Stimulated activated CD4-positive, alpha-beta T cell treated with anti-CD3 and anti-CD28 coated beads, Interleukin-2, amount 100 ng/mL, for 48 hours (primary cell): ENCODE measurements at regions not wholly inside any gene's neighbourhood (a gene's known extent, or its start where the extent isn't known, plus 50 kb on each side); places are given as distances from the start of the nearest gene placed in this dataset.
"Not testable (repeated sequence)": the region's sequence is repeated elsewhere in the genome, so short reads cannot be mapped to it uniquely, and the experiment has no call there.

ENCODE experiments used
- DNase-seq, 2 donors: peaks; one replicate each; pipeline ENCODE4 v3.0.0-alpha.2; 2020

- DNase-seq = no peak
Measured at GRCh38 chr12:131443019-131444000, 267.6 kb upstream of the SFSWAP start.

- DNase-seq = no peak
Measured at GRCh38 chr12:131444220-131445164, 266.4 kb upstream of the SFSWAP start.

- no peak for DNase-seq
Measured at GRCh38 chr12:131445184-131445774, 265.6 kb upstream of the SFSWAP start.

GRCh38 chr12:131445795-131446194, 265.1 kb upstream of the SFSWAP start:
- DNase-seq = no peak

- DNase-seq = not testable (repeated sequence)
Measured at GRCh38 chr12:131447636-131448035, 263.3 kb upstream of the SFSWAP start.

- no peak for DNase-seq
Measured at GRCh38 chr12:131448254-131448795, 262.6 kb upstream of the SFSWAP start.

GRCh38 chr12:131449027-131449426, 261.9 kb upstream of the SFSWAP start:
- DNase-seq = no peak

GRCh38 chr12:131452444-131452860, 258.4 kb upstream of the SFSWAP start:
- peak; percentile 32 to 36 for DNase-seq

GRCh38 chr12:131454418-131455217, 256.3 kb upstream of the SFSWAP start:
- DNase-seq = peak; percentile 23 to 25

- no peak for DNase-seq
Measured at GRCh38 chr12:131455218-131455506, 255.7 kb upstream of the SFSWAP start.

GRCh38 chr12:131455581-131456110, 255.2 kb upstream of the SFSWAP start:
- DNase-seq = no peak

GRCh38 chr12:131456301-131457027, 254.4 kb upstream of the SFSWAP start:
- no peak for DNase-seq

GRCh38 chr12:131457028-131457310, 253.9 kb upstream of the SFSWAP start:
- no peak for DNase-seq

GRCh38 chr12:131457331-131458047, 253.4 kb upstream of the SFSWAP start:
- no peak for DNase-seq

- DNase-seq = no peak
Measured at GRCh38 chr12:131458048-131458374, 252.9 kb upstream of the SFSWAP start.

GRCh38 chr12:131458931-131459772, 251.7 kb upstream of the SFSWAP start:
- DNase-seq = no peak

- no peak for DNase-seq
Measured at GRCh38 chr12:131459773-131460365, 251.0 kb upstream of the SFSWAP start.

GRCh38 chr12:131460520-131460919, 250.4 kb upstream of the SFSWAP start:
- no peak for DNase-seq

- no peak for DNase-seq
Measured at GRCh38 chr12:131461096-131461495, 249.8 kb upstream of the SFSWAP start.
